GM23338 (cell line): ENCODE measurements at regions not wholly inside any gene's neighbourhood (a gene's known extent, or its start where the extent isn't known, plus 50 kb on each side); places are given as distances from the start of the nearest gene placed in this dataset.

ENCODE experiments used
- ETS1 ChIP-seq: IDR thresholded peaks from 2 replicates; pipeline ENCODE4 v1.6.1; 2016; ENCODE audit warnings: antibody characterized with exemption
- EZH2 ChIP-seq: fragments of 200-600 bp; sonication (generic); IDR thresholded peaks from one replicate; pipeline ENCODE4 v1.8.0; 2017; ENCODE audit warnings: antibody characterized with exemption, mild to moderate bottlenecking, low read depth; ENCODE audit not compliant: unreplicated experiment
- ZNF114 ChIP-seq: fragments of 250-450 bp; sonication (Bioruptor Pico); IDR thresholded peaks from 2 replicates; pipeline ENCODE4 v1.5.0; 2020; ENCODE audit warnings: mild to moderate bottlenecking, moderate library complexity
- ZNF331 ChIP-seq: fragments of 250-450 bp; sonication (Bioruptor Pico); IDR thresholded peaks from 2 replicates; pipeline ENCODE4 v1.5.0; 2020; ENCODE audit warnings: low read depth, mild to moderate bottlenecking, moderate library complexity
- TF ChIP-seq, protein P1 (sequence below): fragments of 250-450 bp; sonication (Bioruptor Pico); IDR thresholded peaks from 2 replicates; pipeline ENCODE4 v1.5.0; 2020; ENCODE audit warnings: mild to moderate bottlenecking, moderate library complexity
- TF ChIP-seq, protein P2 (sequence below): IDR thresholded peaks from one replicate; pipeline ENCODE4 v1.6.1; 2018; ENCODE audit warnings: antibody characterized with exemption; ENCODE audit not compliant: unreplicated experiment

GRCh38 chr6:92790381-92790780 lies 629.0 kb downstream of the EPHA7 start (continued):
- TF ChIP-seq, protein P1, sequence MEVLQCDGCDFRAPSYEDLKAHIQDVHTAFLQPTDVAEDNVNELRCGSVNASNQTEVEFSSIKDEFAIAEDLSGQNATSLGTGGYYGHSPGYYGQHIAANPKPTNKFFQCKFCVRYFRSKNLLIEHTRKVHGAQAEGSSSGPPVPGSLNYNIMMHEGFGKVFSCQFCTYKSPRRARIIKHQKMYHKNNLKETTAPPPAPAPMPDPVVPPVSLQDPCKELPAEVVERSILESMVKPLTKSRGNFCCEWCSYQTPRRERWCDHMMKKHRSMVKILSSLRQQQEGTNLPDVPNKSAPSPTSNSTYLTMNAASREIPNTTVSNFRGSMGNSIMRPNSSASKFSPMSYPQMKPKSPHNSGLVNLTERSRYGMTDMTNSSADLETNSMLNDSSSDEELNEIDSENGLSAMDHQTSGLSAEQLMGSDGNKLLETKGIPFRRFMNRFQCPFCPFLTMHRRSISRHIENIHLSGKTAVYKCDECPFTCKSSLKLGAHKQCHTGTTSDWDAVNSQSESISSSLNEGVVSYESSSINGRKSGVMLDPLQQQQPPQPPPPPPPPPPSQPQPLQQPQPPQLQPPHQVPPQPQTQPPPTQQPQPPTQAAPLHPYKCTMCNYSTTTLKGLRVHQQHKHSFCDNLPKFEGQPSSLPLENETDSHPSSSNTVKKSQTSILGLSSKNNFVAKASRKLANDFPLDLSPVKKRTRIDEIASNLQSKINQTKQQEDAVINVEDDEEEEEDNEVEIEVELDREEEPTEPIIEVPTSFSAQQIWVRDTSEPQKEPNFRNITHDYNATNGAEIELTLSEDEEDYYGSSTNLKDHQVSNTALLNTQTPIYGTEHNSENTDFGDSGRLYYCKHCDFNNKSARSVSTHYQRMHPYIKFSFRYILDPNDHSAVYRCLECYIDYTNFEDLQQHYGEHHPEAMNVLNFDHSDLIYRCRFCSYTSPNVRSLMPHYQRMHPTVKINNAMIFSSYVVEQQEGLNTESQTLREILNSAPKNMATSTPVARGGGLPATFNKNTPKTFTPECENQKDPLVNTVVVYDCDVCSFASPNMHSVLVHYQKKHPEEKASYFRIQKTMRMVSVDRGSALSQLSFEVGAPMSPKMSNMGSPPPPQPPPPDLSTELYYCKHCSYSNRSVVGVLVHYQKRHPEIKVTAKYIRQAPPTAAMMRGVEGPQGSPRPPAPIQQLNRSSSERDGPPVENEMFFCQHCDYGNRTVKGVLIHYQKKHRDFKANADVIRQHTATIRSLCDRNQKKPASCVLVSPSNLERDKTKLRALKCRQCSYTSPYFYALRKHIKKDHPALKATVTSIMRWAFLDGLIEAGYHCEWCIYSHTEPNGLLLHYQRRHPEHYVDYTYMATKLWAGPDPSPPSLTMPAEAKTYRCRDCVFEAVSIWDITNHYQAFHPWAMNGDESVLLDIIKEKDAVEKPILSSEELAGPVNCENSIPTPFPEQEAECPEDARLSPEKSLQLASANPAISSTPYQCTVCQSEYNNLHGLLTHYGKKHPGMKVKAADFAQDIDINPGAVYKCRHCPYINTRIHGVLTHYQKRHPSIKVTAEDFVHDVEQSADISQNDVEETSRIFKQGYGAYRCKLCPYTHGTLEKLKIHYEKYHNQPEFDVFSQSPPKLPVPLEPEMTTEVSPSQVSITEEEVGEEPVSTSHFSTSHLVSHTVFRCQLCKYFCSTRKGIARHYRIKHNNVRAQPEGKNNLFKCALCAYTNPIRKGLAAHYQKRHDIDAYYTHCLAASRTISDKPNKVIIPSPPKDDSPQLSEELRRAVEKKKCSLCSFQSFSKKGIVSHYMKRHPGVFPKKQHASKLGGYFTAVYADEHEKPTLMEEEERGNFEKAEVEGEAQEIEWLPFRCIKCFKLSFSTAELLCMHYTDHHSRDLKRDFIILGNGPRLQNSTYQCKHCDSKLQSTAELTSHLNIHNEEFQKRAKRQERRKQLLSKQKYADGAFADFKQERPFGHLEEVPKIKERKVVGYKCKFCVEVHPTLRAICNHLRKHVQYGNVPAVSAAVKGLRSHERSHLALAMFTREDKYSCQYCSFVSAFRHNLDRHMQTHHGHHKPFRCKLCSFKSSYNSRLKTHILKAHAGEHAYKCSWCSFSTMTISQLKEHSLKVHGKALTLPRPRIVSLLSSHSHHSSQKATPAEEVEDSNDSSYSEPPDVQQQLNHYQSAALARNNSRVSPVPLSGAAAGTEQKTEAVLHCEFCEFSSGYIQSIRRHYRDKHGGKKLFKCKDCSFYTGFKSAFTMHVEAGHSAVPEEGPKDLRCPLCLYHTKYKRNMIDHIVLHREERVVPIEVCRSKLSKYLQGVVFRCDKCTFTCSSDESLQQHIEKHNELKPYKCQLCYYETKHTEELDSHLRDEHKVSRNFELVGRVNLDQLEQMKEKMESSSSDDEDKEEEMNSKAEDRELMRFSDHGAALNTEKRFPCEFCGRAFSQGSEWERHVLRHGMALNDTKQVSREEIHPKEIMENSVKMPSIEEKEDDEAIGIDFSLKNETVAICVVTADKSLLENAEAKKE (CRISPR knock-in tag), result no peak
- no peak for TF ChIP-seq ZNF114
- TF ChIP-seq ZNF331 (CRISPR knock-in tag), result no peak
- TF ChIP-seq, protein P2, sequence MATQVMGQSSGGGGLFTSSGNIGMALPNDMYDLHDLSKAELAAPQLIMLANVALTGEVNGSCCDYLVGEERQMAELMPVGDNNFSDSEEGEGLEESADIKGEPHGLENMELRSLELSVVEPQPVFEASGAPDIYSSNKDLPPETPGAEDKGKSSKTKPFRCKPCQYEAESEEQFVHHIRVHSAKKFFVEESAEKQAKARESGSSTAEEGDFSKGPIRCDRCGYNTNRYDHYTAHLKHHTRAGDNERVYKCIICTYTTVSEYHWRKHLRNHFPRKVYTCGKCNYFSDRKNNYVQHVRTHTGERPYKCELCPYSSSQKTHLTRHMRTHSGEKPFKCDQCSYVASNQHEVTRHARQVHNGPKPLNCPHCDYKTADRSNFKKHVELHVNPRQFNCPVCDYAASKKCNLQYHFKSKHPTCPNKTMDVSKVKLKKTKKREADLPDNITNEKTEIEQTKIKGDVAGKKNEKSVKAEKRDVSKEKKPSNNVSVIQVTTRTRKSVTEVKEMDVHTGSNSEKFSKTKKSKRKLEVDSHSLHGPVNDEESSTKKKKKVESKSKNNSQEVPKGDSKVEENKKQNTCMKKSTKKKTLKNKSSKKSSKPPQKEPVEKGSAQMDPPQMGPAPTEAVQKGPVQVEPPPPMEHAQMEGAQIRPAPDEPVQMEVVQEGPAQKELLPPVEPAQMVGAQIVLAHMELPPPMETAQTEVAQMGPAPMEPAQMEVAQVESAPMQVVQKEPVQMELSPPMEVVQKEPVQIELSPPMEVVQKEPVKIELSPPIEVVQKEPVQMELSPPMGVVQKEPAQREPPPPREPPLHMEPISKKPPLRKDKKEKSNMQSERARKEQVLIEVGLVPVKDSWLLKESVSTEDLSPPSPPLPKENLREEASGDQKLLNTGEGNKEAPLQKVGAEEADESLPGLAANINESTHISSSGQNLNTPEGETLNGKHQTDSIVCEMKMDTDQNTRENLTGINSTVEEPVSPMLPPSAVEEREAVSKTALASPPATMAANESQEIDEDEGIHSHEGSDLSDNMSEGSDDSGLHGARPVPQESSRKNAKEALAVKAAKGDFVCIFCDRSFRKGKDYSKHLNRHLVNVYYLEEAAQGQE, result no peak
- no peak for TF ChIP-seq EZH2
- TF ChIP-seq ETS1, result no peak
